ENCODE measurements at regions not wholly inside any gene's neighbourhood (a gene's known extent, or its start where the extent isn't known, plus 50 kb on each side); places are given as distances from the start of the nearest gene placed in this dataset.

GRCh38 chr6:1485678-1486077 is 96.3 kb downstream of the FOXF2 start:
- Histone ChIP-seq H3K36me3 (ENCODE audit: insufficient read depth, low read depth, low read length) (no peaks in the 10 kb centered on the region), H3K4me1 (ENCODE audit: insufficient read depth, low read length) (no peaks in the 10 kb centered on the region), H3K9ac (ENCODE audit: low read depth, low read length) (no peak overlapping the region), H3K27me3 (ENCODE audit: insufficient read depth, low read length) (no peaks in the 10 kb centered on the region), H3K4me3 (ENCODE audit: low read length) (no peak overlapping the region), H3K9me3 (ENCODE audit: insufficient read depth, low read depth, low read length) (no peaks in the 10 kb centered on the region), H3K27ac (ENCODE audit: low read length) (no peak overlapping the region)

DNA sequence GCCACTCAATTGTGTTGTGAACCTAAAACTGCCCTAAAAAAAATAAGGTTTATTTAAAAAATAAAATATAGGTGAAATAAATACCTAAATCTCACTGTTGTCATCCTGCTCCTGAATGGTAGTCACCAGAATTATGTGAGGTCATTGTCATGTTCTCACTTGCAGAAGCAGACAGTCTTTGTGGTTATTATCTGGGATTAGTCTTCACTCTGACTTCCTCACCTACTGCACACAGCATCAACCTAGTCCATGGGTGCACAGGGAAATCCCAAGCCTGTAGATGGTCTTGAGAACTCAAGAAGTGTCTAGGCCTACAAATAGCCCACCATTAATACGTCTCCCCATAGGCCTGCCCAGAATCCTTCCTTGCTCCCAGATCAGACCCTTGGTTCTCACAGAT is 97.0 kb downstream of the FOXF2 start:
- Histone ChIP-seq H3K4me1 (ENCODE audit: insufficient read depth, low read length) (no peaks in the 10 kb centered on the region), H3K36me3 (ENCODE audit: insufficient read depth, low read depth, low read length) (no peaks in the 10 kb centered on the region), H3K9ac (ENCODE audit: low read depth, low read length) (no peak overlapping the region), H3K27me3 (ENCODE audit: insufficient read depth, low read length) (no peaks in the 10 kb centered on the region), H3K4me3 (ENCODE audit: low read length) (no peak overlapping the region), H3K9me3 (ENCODE audit: insufficient read depth, low read depth, low read length) (no peaks in the 10 kb centered on the region), H3K27ac (ENCODE audit: low read length) (no peak overlapping the region)

DNA sequence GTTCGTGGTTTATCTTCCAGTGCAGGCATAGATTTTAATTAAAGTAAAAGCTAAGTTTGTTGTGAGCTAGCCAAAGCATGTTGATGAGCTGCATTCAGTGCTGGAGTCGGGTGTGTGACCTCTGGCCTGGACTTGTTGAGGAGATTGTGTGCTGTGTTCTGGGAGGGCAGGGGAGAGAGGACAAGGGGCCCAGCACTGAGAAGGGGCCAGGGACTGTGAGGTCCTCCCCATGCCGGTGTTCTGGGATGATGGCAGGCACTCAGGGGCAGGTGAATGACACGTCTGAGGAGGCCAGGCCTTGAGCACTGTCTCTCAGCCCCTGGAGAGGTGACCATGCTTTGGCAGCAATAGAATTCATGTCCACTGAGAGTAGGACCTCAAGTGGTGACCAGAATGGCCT is 97.9 kb downstream of the FOXF2 start:
- Histone ChIP-seq H3K4me3 (ENCODE audit: low read length) (no peak overlapping the region), H3K27ac (ENCODE audit: low read length) (no peak overlapping the region)

DNA sequence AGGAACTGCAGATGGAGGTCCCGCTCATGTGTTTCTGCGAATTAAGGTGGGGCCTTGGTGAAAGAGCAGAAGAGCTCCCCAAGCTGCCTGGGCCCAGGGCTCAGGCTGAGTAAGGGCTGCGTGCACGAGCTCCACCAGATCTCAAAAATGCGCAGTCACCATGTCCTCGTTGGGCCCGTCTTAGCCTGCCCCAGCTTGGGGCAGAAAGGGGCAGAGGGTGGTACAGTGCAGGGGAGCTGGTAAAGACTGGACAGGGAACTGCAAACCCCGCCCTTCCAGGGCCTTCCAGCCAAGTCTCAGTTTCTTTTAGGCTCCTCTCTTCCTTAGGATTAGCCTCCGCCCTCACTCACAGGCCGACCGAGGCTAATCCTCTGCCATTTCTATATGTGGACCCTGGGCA is 101.6 kb downstream of the FOXF2 start:
- Histone ChIP-seq H3K27ac (ENCODE audit: low read length) (no peak overlapping the region), H3K27me3 (ENCODE audit: insufficient read depth, low read length) (no peaks in the 10 kb centered on the region), H3K9me3 (ENCODE audit: insufficient read depth, low read depth, low read length) (peaks cover 3% of the 10 kb centered on the region), H3K4me3 (ENCODE audit: low read length) (no peak overlapping the region), H3K36me3 (ENCODE audit: insufficient read depth, low read depth, low read length) (no peaks in the 10 kb centered on the region), H3K4me1 (ENCODE audit: insufficient read depth, low read length) (no peaks in the 10 kb centered on the region), H3K9ac (ENCODE audit: low read depth, low read length) (no peak overlapping the region)

More for the DNA sequence above, 97.9 kb downstream of the FOXF2 start:
- Histone ChIP-seq H3K27me3 (ENCODE audit: insufficient read depth, low read length) (no peaks in the 10 kb centered on the region), H3K36me3 (ENCODE audit: insufficient read depth, low read depth, low read length) (no peaks in the 10 kb centered on the region), H3K9me3 (ENCODE audit: insufficient read depth, low read depth, low read length) (no peaks in the 10 kb centered on the region), H3K9ac (ENCODE audit: low read depth, low read length) (no peak overlapping the region), H3K4me1 (ENCODE audit: insufficient read depth, low read length) (no peaks in the 10 kb centered on the region)

DNA sequence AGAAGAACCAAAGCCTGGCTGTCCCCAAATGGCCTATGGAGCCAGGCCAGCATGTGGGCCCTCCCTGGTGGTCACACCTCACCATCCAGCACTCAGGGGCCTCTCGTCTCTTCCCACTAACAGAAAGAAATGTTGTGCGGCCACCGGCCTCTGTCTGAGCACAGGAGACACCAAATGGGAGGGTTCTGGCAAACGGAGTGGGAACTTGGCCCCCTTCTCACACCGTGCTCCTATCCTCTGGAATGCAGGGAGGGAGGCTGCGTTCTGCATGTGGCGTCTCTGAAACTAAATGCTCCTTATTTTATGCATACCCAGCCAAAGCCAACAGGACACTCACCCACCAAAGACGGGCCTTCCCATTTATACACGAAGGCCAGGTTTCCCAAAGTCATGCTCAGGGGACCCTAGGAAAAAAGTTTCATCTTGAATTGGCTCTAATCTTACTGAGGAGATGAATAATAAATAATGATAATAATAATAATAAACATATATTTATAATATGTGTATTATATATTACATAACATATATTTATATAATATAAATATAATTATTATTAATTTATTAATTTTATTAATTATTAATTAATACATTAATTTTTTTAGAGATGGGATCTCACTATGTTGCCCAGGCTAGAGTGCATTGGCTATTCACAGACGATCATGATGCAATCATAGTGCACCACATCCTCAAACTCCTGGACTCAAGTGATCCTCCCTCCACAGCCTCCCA is 102.4 kb downstream of the FOXF2 start:
- Histone ChIP-seq H3K9me3 (ENCODE audit: insufficient read depth, low read depth, low read length) (peaks cover 7% of the 10 kb centered on the region), H3K4me1 (ENCODE audit: insufficient read depth, low read length) (no peaks in the 10 kb centered on the region), H3K27ac (ENCODE audit: low read length) (no peak overlapping the region), H3K4me3 (ENCODE audit: low read length) (no peak overlapping the region), H3K27me3 (ENCODE audit: insufficient read depth, low read length) (no peaks in the 10 kb centered on the region), H3K9ac (ENCODE audit: low read depth, low read length) (no peak overlapping the region), H3K36me3 (ENCODE audit: insufficient read depth, low read depth, low read length) (no peaks in the 10 kb centered on the region)

GRCh38 chr6:1494671-1495070 is 105.3 kb downstream of the FOXF2 start:
- Histone ChIP-seq H3K9ac (ENCODE audit: low read depth, low read length) (no peak overlapping the region), H3K4me1 (ENCODE audit: insufficient read depth, low read length) (peaks cover 3% of the 10 kb centered on the region; the same call in 1 of the 2 replicates), H3K27me3 (ENCODE audit: insufficient read depth, low read length) (no peaks in the 10 kb centered on the region), H3K9me3 (ENCODE audit: insufficient read depth, low read depth, low read length) (peaks cover 7% of the 10 kb centered on the region), H3K4me3 (ENCODE audit: low read length) (no peak overlapping the region), H3K27ac (ENCODE audit: low read length) (no peak overlapping the region), H3K36me3 (ENCODE audit: insufficient read depth, low read depth, low read length) (no peaks in the 10 kb centered on the region)

GRCh38 chr6:1495344-1495743 is 106.0 kb downstream of the FOXF2 start:
- H3K27ac ChIP-seq (ENCODE audit: low read length) = no peak overlapping the region
- H3K36me3 ChIP-seq (ENCODE audit: insufficient read depth, low read depth, low read length) = no peaks in the 10 kb centered on the region
- H3K9ac ChIP-seq (ENCODE audit: low read depth, low read length) = no peak overlapping the region
- H3K4me3 ChIP-seq (ENCODE audit: low read length) = no peak overlapping the region
- H3K27me3 ChIP-seq (ENCODE audit: insufficient read depth, low read length) = no peaks in the 10 kb centered on the region
- peaks cover 3% of the 10 kb centered on the region; the same call in 1 of the 2 replicates for H3K4me1 ChIP-seq (ENCODE audit: insufficient read depth, low read length)
- peaks cover 7% of the 10 kb centered on the region for H3K9me3 ChIP-seq (ENCODE audit: insufficient read depth, low read depth, low read length)

DNA sequence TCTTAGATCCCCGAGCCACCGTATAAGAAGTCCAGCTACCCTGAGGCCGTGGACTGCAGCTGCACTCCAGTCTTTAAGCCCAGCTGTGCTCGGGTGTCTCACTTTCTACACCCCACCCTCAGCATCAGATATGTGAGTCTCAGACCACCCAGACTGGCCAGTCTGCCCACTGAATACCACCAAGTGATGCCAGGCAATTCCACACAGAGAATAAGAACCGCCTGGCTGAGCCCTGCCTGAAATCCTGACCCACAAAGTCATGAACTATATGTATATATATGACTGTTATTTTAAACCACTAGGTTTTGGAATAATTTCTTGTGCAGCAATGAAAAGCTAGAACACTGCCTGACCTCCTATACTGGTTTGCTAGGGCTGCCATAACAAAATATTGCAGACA is 106.7 kb downstream of the FOXF2 start:
- Histone ChIP-seq H3K27me3 (ENCODE audit: insufficient read depth, low read length) (no peaks in the 10 kb centered on the region), H3K9ac (ENCODE audit: low read depth, low read length) (no peak overlapping the region), H3K36me3 (ENCODE audit: insufficient read depth, low read depth, low read length) (no peaks in the 10 kb centered on the region), H3K9me3 (ENCODE audit: insufficient read depth, low read depth, low read length) (peaks cover 7% of the 10 kb centered on the region), H3K27ac (ENCODE audit: low read length) (no peak overlapping the region), H3K4me3 (ENCODE audit: low read length) (no peak overlapping the region), H3K4me1 (ENCODE audit: insufficient read depth, low read length) (peaks cover 3% of the 10 kb centered on the region; the same call in 1 of the 2 replicates)

DNA sequence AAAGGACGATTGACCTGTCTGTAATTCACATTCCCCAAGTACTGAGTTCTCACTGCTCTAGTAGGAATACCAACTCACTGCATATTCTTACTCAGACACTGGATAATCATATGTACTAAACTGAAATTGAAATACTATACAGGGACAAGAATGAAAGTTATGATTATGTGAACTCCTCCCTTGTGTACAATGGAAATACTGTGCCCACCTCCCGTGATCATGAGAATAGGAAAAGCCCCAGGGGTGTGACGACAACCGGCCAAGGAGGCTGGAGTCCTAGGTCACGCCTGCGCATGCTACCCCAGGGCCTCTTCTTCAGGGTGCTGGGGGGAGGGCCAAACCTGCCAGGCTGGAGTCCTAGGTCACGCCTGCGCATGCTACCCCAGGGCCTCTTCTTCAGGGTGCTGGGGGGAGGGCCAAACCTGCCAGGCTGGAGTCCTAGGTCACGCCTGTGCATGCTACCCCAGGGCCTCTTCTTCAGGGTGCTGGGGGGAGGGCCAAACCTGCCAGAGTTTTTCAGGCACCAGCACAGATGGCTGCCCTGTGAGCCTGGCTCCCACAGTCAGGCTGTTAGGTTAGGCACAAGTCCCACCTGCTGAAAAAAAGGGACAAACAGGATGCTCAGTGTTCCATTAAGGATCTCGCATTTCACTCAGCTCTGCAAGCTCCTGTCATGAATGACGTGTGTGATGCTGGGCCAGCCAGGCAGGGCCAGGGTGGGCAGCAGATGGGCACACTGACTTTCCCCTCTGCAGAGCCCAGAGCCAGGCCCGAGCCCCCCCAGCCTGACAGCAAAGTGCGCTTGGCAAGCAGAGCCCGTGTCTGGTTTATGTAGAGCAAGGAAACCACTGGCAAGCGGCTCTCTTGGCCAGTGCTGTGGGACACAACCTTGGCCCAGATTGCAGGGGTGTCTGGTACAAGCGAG is 107.7 kb downstream of the FOXF2 start:
- no peak overlapping the region for H3K9ac ChIP-seq (ENCODE audit: low read depth, low read length)
- H3K4me3 ChIP-seq (ENCODE audit: low read length) = no peak overlapping the region
- H3K27me3 ChIP-seq (ENCODE audit: insufficient read depth, low read length) = no peaks in the 10 kb centered on the region
- no peak overlapping the region for H3K27ac ChIP-seq (ENCODE audit: low read length)
- H3K4me1 ChIP-seq (ENCODE audit: insufficient read depth, low read length) = peaks cover 3% of the 10 kb centered on the region; the same call in 1 of the 2 replicates
- no peaks in the 10 kb centered on the region for H3K36me3 ChIP-seq (ENCODE audit: insufficient read depth, low read depth, low read length)
- peaks cover 7% of the 10 kb centered on the region for H3K9me3 ChIP-seq (ENCODE audit: insufficient read depth, low read depth, low read length)

DNA sequence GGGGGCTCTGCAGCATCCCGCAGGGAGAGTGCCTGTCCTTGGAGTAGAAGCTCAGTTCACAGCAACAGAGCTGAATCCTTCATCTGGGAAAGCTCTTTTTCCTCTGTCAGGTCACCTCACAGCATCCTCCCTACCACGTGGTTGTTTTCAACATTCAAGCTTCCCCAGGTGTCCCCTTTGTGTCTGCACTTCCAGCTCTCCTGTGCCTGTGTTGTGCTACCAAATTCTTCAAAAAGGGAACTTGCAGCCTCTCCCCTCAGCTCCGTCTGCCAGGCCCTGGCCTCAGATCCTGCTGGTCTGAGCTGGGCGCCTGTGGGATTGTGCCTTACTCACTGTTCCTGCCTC is 108.4 kb downstream of the FOXF2 start:
- peaks cover 7% of the 10 kb centered on the region for H3K9me3 ChIP-seq (ENCODE audit: insufficient read depth, low read depth, low read length)
- no peaks in the 10 kb centered on the region for H3K36me3 ChIP-seq (ENCODE audit: insufficient read depth, low read depth, low read length)
- H3K4me1 ChIP-seq (ENCODE audit: insufficient read depth, low read length) = peaks cover 3% of the 10 kb centered on the region; the same call in 1 of the 2 replicates
- no peaks in the 10 kb centered on the region for H3K27me3 ChIP-seq (ENCODE audit: insufficient read depth, low read length)
- no peak overlapping the region for H3K4me3 ChIP-seq (ENCODE audit: low read length)
- peak overlapping the region; percentile 32; the same call in 1 of the 2 replicates for H3K9ac ChIP-seq (ENCODE audit: low read depth, low read length)
- no peak overlapping the region for H3K27ac ChIP-seq (ENCODE audit: low read length)

GRCh38 chr6:1498491-1499113 is 109.2 kb downstream of the FOXF2 start:
- H3K4me1 ChIP-seq (ENCODE audit: insufficient read depth, low read length) = peaks cover 3% of the 10 kb centered on the region; the same call in 1 of the 2 replicates
- H3K27me3 ChIP-seq (ENCODE audit: insufficient read depth, low read length) = no peaks in the 10 kb centered on the region
- peak overlapping the region; percentile 32; the same call in 1 of the 2 replicates for H3K9ac ChIP-seq (ENCODE audit: low read depth, low read length)
- no peak overlapping the region for H3K4me3 ChIP-seq (ENCODE audit: low read length)
- no peak overlapping the region for H3K27ac ChIP-seq (ENCODE audit: low read length)
- no peaks in the 10 kb centered on the region for H3K36me3 ChIP-seq (ENCODE audit: insufficient read depth, low read depth, low read length)
- H3K9me3 ChIP-seq (ENCODE audit: insufficient read depth, low read depth, low read length) = peaks cover 7% of the 10 kb centered on the region

Data from iPS-20b (cell line).